Stimulated activated CD8-positive, alpha-beta memory T cell treated with anti-CD3 and anti-CD28 coated beads, Interleukin-15, amount 100 ng/mL, for 24 hours (primary cell): ENCODE measurements at regions not wholly inside any gene's neighbourhood (a gene's known extent, or its start where the extent isn't known, plus 50 kb on each side); places are given as distances from the start of the nearest gene placed in this dataset.
"Not testable (repeated sequence)": the region's sequence is repeated elsewhere in the genome, so short reads cannot be mapped to it uniquely, and the experiment has no call there.

Source experiments
- DNase-seq: peaks from one replicate; pipeline ENCODE4 v3.0.0-alpha.2; 2020; ENCODE audit warnings: low read depth

GRCh38 chr11:86167499-86168164, 76.9 kb upstream of the EED start:
- no peak for DNase-seq

GRCh38 chr11:86166287-86166686, 78.3 kb upstream of the EED start:
- DNase-seq, result not testable (repeated sequence)

GRCh38 chr11:86164106-86164505, 80.4 kb upstream of the EED start:
- no peak for DNase-seq

- not testable (repeated sequence) for DNase-seq
Measured at GRCh38 chr11:86163221-86163876, 81.2 kb upstream of the EED start.

- no peak for DNase-seq
Measured at GRCh38 chr11:86162239-86162638, 82.3 kb upstream of the EED start.

- DNase-seq, result no peak
Measured at GRCh38 chr11:86161837-86162236, 82.7 kb upstream of the EED start.

- DNase-seq, result no peak
Measured at GRCh38 chr11:86161336-86161735, 83.2 kb upstream of the EED start.

- no peak for DNase-seq
Measured at GRCh38 chr11:86160541-86161149, 83.9 kb upstream of the EED start.

GRCh38 chr11:86159581-86159891, 85.0 kb upstream of the EED start:
- no peak for DNase-seq

GRCh38 chr11:86158704-86159580, 85.6 kb upstream of the EED start:
- DNase-seq, result no peak

GRCh38 chr11:86157797-86158378, 86.7 kb upstream of the EED start:
- no peak for DNase-seq

- no peak for DNase-seq
Measured at GRCh38 chr11:86156397-86156955, 87.6 kb upstream of the PICALM start.

GRCh38 chr11:86155200-86155844, 86.4 kb upstream of the PICALM start:
- no peak for DNase-seq

GRCh38 chr11:86153439-86153838, 84.6 kb upstream of the PICALM start:
- DNase-seq, result no peak

GRCh38 chr11:86152901-86153300, 84.0 kb upstream of the PICALM start:
- DNase-seq, result no peak

- no peak for DNase-seq
Measured at GRCh38 chr11:86152006-86152862, 83.3 kb upstream of the PICALM start.

- no peak for DNase-seq
Measured at GRCh38 chr11:86151174-86152005, 82.5 kb upstream of the PICALM start.

GRCh38 chr11:86150847-86151173, 81.9 kb upstream of the PICALM start:
- no peak for DNase-seq

- DNase-seq, result no peak
Measured at GRCh38 chr11:86149792-86150191, 80.9 kb upstream of the PICALM start.

GRCh38 chr11:86148345-86148747, 79.5 kb upstream of the PICALM start:
- DNase-seq, result no peak
